Activated T-helper 1 cell treated with Interleukin-2 at 50 U/mL for 16 hours (primary cell): ENCODE measurements at regions not wholly inside any gene's neighbourhood (a gene's known extent, or its start where the extent isn't known, plus 50 kb on each side); places are given as distances from the start of the nearest gene placed in this dataset.

Source experiments
- DNase-seq: peaks from one replicate; pipeline ENCODE4 v3.0.0-alpha.2; 2020; ENCODE audit warnings: low read depth

DNA sequence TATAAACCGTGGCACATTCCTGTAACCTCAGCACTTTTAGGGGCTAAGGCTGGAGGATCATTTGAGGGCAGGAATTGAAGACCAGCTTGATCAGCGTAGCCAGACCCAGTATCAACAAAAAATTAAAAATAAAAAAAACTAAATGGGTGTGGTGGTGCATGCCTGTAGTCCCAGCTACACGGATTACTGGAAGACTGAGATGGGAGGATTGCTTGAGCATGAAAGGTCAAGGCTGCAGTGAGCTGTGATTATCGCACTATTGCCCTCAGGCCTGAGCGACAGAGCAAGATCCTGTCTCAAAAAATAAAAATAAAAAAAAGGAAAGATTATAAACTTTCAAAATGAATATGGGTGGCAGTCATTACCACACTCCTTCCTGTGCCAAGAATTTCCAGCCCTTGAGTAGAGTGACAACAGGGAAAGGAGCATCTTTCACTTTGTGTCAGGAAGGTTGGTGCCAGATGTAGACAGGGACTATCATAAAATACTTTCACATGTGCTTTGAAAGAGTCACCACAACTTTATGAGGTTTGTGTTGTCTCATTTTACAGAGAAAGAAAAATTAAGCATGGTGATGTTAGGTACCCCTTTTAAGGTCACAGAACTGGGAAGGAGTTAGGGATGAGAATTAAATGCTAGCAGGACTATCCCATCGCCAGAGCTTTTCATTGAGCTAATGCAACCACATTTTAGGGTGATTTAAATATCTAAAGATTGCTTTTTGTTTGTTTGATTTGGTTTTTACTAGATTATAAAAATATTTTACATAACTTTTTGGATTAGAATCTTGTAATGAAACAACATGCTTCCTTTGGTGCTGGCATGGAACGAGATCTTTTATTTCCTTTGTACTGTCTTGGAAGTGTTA, 1617.4 kb upstream of the ACVR2A start:
- DNase-seq, result no peak

GRCh38 chr2:146226077-146226476, 1618.8 kb upstream of the ACVR2A start:
- DNase-seq, result no peak

- no peak for DNase-seq
Measured at GRCh38 chr2:146221826-146222225, 1623.0 kb upstream of the ACVR2A start.

GRCh38 chr2:146220957-146221356, 1623.9 kb upstream of the ACVR2A start:
- DNase-seq, result no peak

DNA sequence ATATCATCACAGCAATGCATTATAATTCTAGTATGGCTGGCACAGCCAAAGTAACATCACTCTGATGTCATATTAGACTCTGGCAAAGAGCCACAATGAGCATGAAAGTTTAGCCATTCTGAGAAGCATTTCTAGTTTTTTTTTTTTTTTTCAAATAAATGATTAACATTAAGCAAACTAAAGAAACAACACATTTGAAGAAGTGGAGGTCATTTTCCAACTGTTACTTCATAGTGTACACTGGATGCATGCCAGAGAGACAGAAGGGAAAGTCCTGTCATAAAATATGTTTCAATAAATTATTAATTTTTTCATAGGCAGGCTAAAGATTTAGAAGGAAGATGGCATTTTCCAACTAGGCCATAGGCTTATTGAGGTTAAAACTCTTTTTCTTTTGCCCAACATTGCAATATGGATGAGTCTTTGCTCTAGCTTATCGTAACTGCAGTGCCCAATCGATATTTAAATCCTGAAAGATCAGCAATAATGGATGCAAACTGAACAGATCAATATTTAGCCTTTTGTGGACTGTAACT, 1630.4 kb upstream of the ACVR2A start:
- no peak for DNase-seq

GRCh38 chr2:146213674-146214073, 1631.2 kb upstream of the ACVR2A start:
- DNase-seq, result no peak

GRCh38 chr2:146212602-146213001, 1632.2 kb upstream of the ACVR2A start:
- no peak for DNase-seq

DNA sequence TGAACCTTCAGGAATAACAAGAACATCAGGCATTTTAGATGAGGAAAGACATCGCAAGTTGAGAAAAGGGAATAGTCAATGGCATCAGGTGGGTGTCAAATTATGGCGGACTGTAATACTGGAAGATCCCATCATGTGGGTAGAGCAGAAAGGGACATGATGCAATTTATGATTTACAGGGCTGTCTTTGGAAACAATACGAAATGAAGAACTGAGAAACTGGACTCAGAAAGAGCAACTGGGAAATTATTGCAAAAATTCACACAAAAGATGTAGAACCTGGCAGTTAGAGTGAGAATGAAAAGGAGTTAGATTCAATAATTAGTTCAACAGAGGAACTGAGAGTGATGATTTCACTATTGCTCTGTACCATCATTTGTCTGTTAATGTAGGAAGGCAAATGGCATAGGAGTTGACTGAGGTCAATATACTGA, 1635.0 kb upstream of the ACVR2A start:
- DNase-seq, result no peak

DNA sequence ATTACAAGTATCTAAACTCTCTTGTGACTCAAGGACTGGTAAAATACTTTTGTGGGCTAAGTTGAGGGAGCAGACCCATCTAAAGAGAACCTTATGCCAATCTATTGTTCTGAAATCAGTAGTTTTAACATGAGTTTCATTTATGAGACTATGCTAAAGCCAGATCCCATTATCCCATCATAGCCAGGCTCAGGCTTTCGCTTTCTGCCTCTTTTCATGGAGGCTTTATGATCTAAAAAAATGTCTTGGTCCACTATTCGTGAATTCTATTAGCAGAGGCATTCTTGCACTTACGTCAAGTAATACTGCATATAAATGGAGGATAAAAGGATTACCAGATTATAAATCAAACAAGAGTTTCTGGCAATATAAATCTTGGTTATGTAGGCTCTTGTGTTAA, 1636.9 kb upstream of the ACVR2A start:
- no peak for DNase-seq

GRCh38 chr2:146207417-146207816, 1637.4 kb upstream of the ACVR2A start:
- DNase-seq, result no peak

DNA sequence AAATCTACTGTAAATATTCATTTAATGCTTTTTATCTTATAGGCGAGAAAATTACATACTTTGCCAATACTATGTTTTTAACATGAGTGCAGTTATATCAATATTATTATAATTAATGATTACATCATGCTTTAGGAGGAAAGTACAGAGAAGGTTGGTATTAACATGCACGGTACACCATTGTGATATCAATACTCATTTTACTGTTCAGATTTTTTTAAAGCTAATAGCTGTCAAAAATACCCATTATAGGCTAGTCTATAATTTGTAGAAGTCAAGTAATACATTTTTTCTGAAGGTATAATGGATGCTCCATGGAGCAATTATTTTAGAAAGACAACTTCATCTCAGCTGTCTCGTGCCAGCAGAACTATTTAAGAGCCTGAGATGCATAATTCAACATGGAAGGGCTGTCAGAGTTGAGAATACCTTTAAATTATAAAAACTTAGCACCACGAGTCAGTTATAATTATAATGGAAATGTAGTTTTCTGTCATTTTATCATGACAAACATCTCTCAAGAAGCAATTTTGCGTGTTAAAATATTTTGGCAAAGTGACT, 1641.7 kb upstream of the ACVR2A start:
- DNase-seq, result no peak

DNA sequence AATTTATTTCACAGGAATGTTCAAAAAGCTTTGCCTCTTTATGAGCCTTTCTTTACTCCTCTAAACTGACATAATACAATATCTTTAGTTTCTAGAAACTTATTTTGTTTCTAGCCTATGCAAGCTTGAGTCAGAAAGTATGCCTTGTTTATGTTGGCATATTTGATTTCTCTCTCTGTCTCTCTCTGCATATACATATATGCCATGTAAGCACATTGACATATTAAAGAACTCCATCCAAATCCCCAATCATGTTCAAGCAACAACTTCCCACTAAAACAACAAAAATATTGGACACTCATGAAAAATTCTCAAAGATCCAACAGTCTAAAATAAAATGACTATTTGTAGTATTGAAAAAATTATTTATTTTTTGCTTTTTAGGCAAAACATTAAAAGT, 1651.2 kb upstream of the ACVR2A start:
- DNase-seq, result no peak

- no peak for DNase-seq
Measured at GRCh38 chr2:146189541-146189940, 1655.3 kb upstream of the ACVR2A start.

DNA sequence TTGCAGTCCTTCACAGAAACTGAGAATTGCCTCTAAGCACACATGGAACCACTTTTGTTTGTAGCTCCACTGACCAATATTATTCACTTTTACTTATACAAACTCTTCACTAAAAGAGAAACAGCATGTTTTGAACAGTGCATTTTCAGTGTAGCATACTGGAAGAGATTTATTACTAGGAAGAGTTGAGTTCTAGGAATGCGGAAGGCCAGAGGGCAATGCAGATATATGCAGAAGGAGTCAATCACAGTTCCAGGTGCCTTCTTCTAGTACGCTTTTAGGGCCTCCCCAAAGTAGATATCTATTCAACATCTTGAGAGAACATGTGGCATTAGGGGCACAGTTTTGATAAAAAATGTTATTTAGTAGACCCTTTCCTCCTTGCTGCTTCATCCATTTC, 1654.0 kb upstream of the ZEB2 start:
- no peak for DNase-seq

GRCh38 chr2:146161256-146161882, 1641.5 kb upstream of the ZEB2 start:
- no peak for DNase-seq

GRCh38 chr2:146158072-146158674, 1638.3 kb upstream of the ZEB2 start:
- DNase-seq, result no peak

DNA sequence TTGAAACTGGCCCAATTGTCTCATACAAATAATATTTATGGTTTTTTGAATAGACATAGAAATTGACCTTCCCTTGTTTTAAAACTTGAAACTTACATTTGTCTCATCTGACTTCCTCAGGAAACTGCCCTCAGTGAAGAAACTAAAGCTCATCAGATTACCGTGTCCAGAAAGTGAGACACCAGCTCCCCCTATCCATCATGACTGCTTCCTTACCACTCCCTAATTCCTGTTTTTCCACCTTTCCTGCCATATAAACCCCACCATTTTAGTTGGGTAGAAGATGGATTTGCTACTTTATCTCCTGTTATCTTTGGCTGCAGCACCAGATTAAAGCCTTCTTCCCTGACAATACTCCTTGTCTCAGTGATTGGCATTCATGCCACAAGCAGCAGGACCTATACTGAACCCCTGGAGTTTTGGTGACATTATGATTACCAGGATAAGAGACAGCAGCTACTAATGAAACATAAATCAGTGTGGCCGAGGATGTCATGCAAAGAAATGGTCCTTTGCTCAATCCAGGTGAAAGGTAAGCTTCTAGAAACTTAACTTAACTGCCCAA, 1627.6 kb upstream of the ZEB2 start:
- no peak for DNase-seq

DNA sequence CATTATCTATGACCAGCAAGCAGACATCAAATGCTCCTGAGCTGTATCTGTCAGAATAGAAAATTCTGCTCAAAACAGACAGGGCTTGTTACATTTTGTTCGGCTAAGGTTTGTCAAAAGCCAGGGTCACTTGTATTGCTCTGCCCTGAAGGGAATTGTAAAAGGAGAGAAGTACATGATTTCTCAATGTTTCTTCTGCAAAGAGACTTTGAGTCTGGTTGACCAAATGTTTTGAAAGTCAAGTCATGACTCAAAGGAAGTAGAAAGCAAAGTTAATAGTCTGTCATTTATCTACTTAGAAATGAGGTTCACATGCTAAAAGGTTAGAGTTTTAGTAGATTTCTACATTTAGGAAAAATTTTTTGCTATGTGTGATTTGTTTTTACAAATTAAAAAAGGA, 1624.1 kb upstream of the ZEB2 start:
- DNase-seq, result no peak

DNA sequence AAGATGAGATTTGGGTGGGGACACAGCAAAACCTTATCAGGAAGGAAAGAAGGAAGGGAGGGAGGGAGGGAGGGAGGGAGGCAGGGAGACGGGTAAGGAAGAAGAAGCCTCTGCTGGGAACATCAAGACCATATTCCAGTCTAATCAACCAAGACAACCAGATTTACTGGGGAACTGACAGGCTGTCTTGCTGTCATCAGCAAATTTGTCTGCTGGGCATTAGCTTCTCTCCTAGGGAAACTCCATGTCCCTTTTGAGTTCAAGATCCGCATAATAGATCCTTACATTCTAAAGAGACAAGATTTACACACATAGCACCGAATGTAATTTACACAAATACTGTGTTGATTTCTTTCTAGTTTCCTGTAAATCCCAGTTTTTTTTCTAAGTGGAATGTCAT, 1618.9 kb upstream of the ZEB2 start:
- DNase-seq, result no peak

- DNase-seq, result no peak
Measured at GRCh38 chr2:146135245-146135644, 1615.3 kb upstream of the ZEB2 start.

GRCh38 chr2:146131785-146132184, 1611.9 kb upstream of the ZEB2 start:
- no peak for DNase-seq

- DNase-seq, result no peak
Measured at GRCh38 chr2:146131048-146131447, 1611.1 kb upstream of the ZEB2 start.
